ENCODE measurements at regions not wholly inside any gene's neighbourhood (a gene's known extent, or its start where the extent isn't known, plus 50 kb on each side); places are given as distances from the start of the nearest gene placed in this dataset.

GRCh38 chr4:158458271-158458895 is 63.3 kb upstream of the RXFP1 start:
- Histone ChIP-seq H3K4me3 (no peak overlapping the region), H3K4me1 (ENCODE audit: low read depth) (no peaks in the 10 kb centered on the region), H3K27ac (no peak overlapping the region), H3K27me3 (no peaks in the 10 kb centered on the region), H3K36me3 (no peaks in the 10 kb centered on the region), H3K9me3 (ENCODE audit: low read depth) (no peaks in the 10 kb centered on the region)
- DNase-seq (ENCODE audit: low read depth in 1 of 2, low spot score in 1 of 2), result no peak
- no peak for TF ChIP-seq CTCF (IDR thresholded peaks at IDR 0.05; ENCODE audit: low read depth, low read length)

DNA sequence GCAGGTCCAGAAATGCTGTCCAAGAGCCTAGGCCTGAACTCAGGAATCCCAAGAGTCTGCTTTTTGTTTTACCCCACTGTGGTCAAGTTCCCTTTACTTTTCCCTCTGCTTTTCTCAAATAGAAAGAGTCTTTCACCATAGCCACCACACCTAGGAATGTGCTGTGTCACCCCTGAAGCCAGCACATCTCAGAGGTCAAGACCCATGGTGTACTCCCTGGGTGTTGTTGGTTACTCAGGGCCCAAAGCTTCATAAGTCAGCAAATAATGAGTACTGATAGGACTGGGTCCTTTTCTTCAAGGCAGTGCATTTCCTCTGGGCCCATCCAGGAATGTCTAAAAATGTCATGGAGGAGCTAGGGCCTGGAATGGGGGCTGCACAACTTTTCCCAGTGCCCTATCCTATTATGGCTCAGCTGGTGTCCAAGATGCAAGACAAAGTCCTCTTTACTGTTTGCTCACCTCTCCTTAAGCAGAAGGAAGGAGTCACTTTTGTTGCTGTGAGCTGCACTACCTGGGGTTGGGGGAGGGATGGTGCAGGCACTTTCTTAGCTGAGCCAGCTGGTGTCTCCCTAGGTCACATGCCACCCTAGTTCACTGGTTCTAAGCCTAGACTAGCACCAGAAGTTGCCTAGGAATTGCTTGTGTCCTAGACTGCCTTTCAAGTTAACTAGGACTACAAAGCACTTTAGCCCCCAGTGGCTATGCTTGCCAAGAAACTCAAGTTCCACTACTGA is 62.4 kb upstream of the RXFP1 start:
- H3K4me1 ChIP-seq (ENCODE audit: low read depth), result no peaks in the 10 kb centered on the region
- TF ChIP-seq CTCF (IDR thresholded peaks at IDR 0.05; ENCODE audit: low read depth, low read length), result no peak
- H3K4me3 ChIP-seq, result no peak overlapping the region
- no peak overlapping the region for H3K27ac ChIP-seq
- H3K36me3 ChIP-seq, result no peaks in the 10 kb centered on the region
- no peak for DNase-seq (ENCODE audit: low read depth in 1 of 2, low spot score in 1 of 2)
- H3K27me3 ChIP-seq, result no peaks in the 10 kb centered on the region
- no peaks in the 10 kb centered on the region for H3K9me3 ChIP-seq (ENCODE audit: low read depth)

DNA sequence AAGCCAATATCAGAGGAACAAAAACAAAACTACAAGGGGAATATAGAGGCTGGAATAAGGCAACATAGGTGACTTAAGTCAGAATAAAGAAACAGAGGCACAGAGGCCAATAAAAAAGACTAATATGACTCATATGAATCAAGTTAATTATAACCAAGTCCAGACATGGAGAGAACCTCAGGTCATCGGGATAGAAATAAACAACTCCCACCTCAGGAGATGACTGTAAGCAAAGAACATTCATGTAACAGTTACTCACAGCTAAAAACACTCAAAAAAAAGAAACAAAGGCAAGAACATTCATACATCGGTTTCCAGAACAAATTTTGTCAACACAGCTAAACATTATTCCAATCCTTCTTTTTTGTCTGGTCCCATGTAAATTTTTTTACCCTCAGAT is 60.3 kb upstream of the RXFP1 start:
- TF ChIP-seq CTCF (IDR thresholded peaks at IDR 0.05; ENCODE audit: low read depth, low read length), result no peak
- Histone ChIP-seq H3K36me3 (no peaks in the 10 kb centered on the region), H3K9me3 (ENCODE audit: low read depth) (no peaks in the 10 kb centered on the region), H3K4me3 (no peak overlapping the region), H3K27ac (no peak overlapping the region), H3K27me3 (no peaks in the 10 kb centered on the region), H3K4me1 (ENCODE audit: low read depth) (no peaks in the 10 kb centered on the region)
- DNase-seq (ENCODE audit: low read depth in 1 of 2, low spot score in 1 of 2), result no peak

- no peak overlapping the region for H3K4me3 ChIP-seq
- H3K9me3 ChIP-seq (ENCODE audit: low read depth), result no peaks in the 10 kb centered on the region
- no peaks in the 10 kb centered on the region for H3K27me3 ChIP-seq
- no peak for DNase-seq (ENCODE audit: low read depth in 1 of 2, low spot score in 1 of 2)
- H3K4me1 ChIP-seq (ENCODE audit: low read depth), result no peaks in the 10 kb centered on the region
- no peaks in the 10 kb centered on the region for H3K36me3 ChIP-seq
- TF ChIP-seq CTCF (IDR thresholded peaks at IDR 0.05; ENCODE audit: low read depth, low read length), result no peak
- H3K27ac ChIP-seq, result no peak overlapping the region
These were observed 59.1 kb upstream of the RXFP1 start for GRCh38 chr4:158462611-158463010.
